A549 (cell line): ENCODE measurements at regions not wholly inside any gene's neighbourhood (a gene's known extent, or its start where the extent isn't known, plus 50 kb on each side); places are given as distances from the start of the nearest gene placed in this dataset.

Source experiments
- ATAC-seq, 2 experiments: fragments of 200-7000 bp in 1 of 2; fragments of >200 bp in 1 of 2; cut with Nextera tagmentation in 1 of 2; cut with Tn5 transposase in 1 of 2; 3 replicates each; pipeline versions ENCODE4 v1.8.0 to v1.9.1; 2018 to 2020; ENCODE audit warnings: mild to moderate bottlenecking in 1 of 2, moderate library complexity in 1 of 2
- CTCF ChIA-PET: fragments of 300-600 bp; sonication (Branson Sonifier 250); formaldehyde crosslinking; extraction: SDS; loops from one replicate; lab custom pipeline; 2021; ENCODE audit warnings: antibody characterized with exemption, inconsistent platforms; lab: Yijun Ruan, JAX
- POLR2A ChIA-PET: fragments of 350-600 bp; formaldehyde crosslinking; extraction: SDS; loops from one replicate; lab custom pipeline; 2021; ENCODE audit warnings: antibody characterized with exemption, inconsistent platforms; lab: Yijun Ruan, JAX
- DNase-seq, 2 experiments: peaks; one replicate each; pipeline versions ENCODE4 v3.0.0 to v3.0.0-alpha.2; 2011 to 2016; ENCODE audit warnings: low read depth in 1 of 2, low spot score in 1 of 2
- FAIRE-seq: peaks from 2 replicates; lab custom pipeline; 2011; peaks lifted over from hg19 to GRCh38; lab: Jason Lieb, UNC
- H3K27ac ChIP-seq, 2 experiments: fragments of >200 bp; sonication (Bioruptor Twin); formaldehyde crosslinking; 3 replicates each; pipeline ENCODE4 v1.5.1; 2016 to 2017
- H3K4me1 ChIP-seq: fragments of >200 bp; sonication (Bioruptor Twin); formaldehyde crosslinking; 3 replicates; pipeline ENCODE4 v1.6.1; 2016
- H3K4me2 ChIP-seq: fragments of >200 bp; sonication (Bioruptor Twin); formaldehyde crosslinking; 3 replicates; pipeline ENCODE4 v1.6.1; 2016
- H3K4me3 ChIP-seq: fragments of >200 bp; sonication (Bioruptor Twin); formaldehyde crosslinking; 3 replicates; pipeline ENCODE4 v1.5.1; 2016
- H3K9me3 ChIP-seq: fragments of >200 bp; sonication (Bioruptor Twin); formaldehyde crosslinking; 3 replicates; pipeline ENCODE4 v1.6.1; 2016
- BHLHE40 ChIP-seq: IDR thresholded peaks from 2 replicates; pipeline ENCODE4 v1.6.1; 2012; ENCODE audit warnings: low read depth, low read length, inconsistent platforms
- CHD2 ChIP-seq: fragments of 150-350 bp; IDR thresholded peaks from 2 replicates; pipeline ENCODE4 v1.6.1; 2014; ENCODE audit warnings: low read length; ENCODE audit not compliant: partially characterized antibody
- CHD4 ChIP-seq: fragments of 200-600 bp; sonication (generic); IDR thresholded peaks from 2 replicates; pipeline ENCODE4 v1.6.1; 2016; ENCODE audit warnings: antibody characterized with exemption, mild to moderate bottlenecking, borderline replicate concordance
- CTCF ChIP-seq: fragments of >200 bp; sonication (Bioruptor Twin); formaldehyde crosslinking; IDR thresholded peaks from 3 replicates; pipeline ENCODE4 v1.5.1; 2016
- EHF ChIP-seq: fragments of 250-450 bp; sonication (Bioruptor Pico); IDR thresholded peaks from 2 replicates; pipeline ENCODE4 v1.5.0; 2020; ENCODE audit warnings: mild to moderate bottlenecking
- FOSL2 ChIP-seq, 2 experiments: fragments of 450-650 bp in 1 of 2; fragments of >200 bp in 1 of 2; sonication (Bioruptor Twin) in 1 of 2; formaldehyde crosslinking; IDR thresholded peaks; 2 replicates each; pipeline versions ENCODE4 v1.5.0 to v1.6.1; 2016 to 2020; ENCODE audit warnings: mild to moderate bottlenecking in 1 of 2, moderate library complexity in 1 of 2
- FOXS1 ChIP-seq: fragments of 250-450 bp; sonication (Bioruptor Pico); IDR thresholded peaks from 2 replicates; pipeline ENCODE4 v1.5.0; 2020; ENCODE audit warnings: mild to moderate bottlenecking, moderate library complexity
- HEYL ChIP-seq: fragments of 250-450 bp; sonication (Bioruptor Pico); IDR thresholded peaks from 2 replicates; pipeline ENCODE4 v1.8.0; 2021; ENCODE audit warnings: mild to moderate bottlenecking, moderate library complexity
- HOXB13 ChIP-seq: fragments of 250-450 bp; sonication (Bioruptor Pico); IDR thresholded peaks from 2 replicates; pipeline ENCODE4 v1.5.0; 2020; ENCODE audit warnings: low read depth, mild to moderate bottlenecking, moderate library complexity
- KDM5A ChIP-seq: fragments of 200-600 bp; sonication (generic); IDR thresholded peaks from 2 replicates; pipeline ENCODE4 v1.6.1; 2016; ENCODE audit warnings: antibody characterized with exemption, mild to moderate bottlenecking
- PBX3 ChIP-seq: IDR thresholded peaks from 2 replicates; pipeline ENCODE4 v1.6.1; 2012
- PHF8 ChIP-seq: fragments of 200-600 bp; sonication (generic); IDR thresholded peaks from 2 replicates; pipeline ENCODE4 v1.6.1; 2016; ENCODE audit warnings: low read depth, mild to moderate bottlenecking, antibody characterized with exemption, moderate library complexity, borderline replicate concordance
- POLR2AphosphoS2 ChIP-seq: conservative IDR thresholded peaks from 2 replicates; pipeline ENCODE4 v1.6.1; 2012; ENCODE audit warnings: low read length, improper control_type of control experiment, inconsistent platforms
- RCOR1 ChIP-seq: fragments of 150-350 bp; IDR thresholded peaks from 2 replicates; pipeline ENCODE4 v1.6.1; 2014; ENCODE audit warnings: antibody characterized with exemption, low read length, low read depth
- RFX5 ChIP-seq: fragments of 450-650 bp; IDR thresholded peaks from 2 replicates; pipeline ENCODE4 v1.7.1; 2014; ENCODE audit warnings: antibody characterized with exemption, mild to moderate bottlenecking, moderate library complexity
- RNF2 ChIP-seq: fragments of 200-600 bp; sonication (generic); IDR thresholded peaks from 2 replicates; pipeline ENCODE4 v1.6.1; 2016; ENCODE audit warnings: low read depth, mild to moderate bottlenecking, antibody characterized with exemption, moderate library complexity, borderline replicate concordance
- SMC3 ChIP-seq: fragments of >200 bp; sonication (Bioruptor Twin); formaldehyde crosslinking; IDR thresholded peaks from 3 replicates; pipeline ENCODE4 v1.6.1; 2018; ENCODE audit warnings: inconsistent platforms
- USF2 ChIP-seq: fragments of 450-650 bp; IDR thresholded peaks from 2 replicates; pipeline ENCODE4 v1.6.1; 2014; ENCODE audit warnings: antibody characterized with exemption
- ZC3H11A ChIP-seq: fragments of 450-650 bp; IDR thresholded peaks from 2 replicates; pipeline ENCODE4 v1.6.1; 2014; ENCODE audit warnings: antibody characterized with exemption, mild to moderate bottlenecking
- WGBS: methylation state at CpG from one replicate; pipeline ENCODE4 v1.1.6; 2017; ENCODE audit errors: missing lambda C conversion rate; 5-methylcytosine and 5-hydroxymethylcytosine counted together

GRCh38 chr6:75023634-75024033 lies 182.2 kb downstream of the COL12A1 start:
- no peaks in the 10 kb centered on the region for H3K9me3 ChIP-seq
- no peak overlapping the region for H3K27ac ChIP-seq
- H3K4me3 ChIP-seq = no peak overlapping the region
- DNase-seq (no peak), FAIRE-seq (no peak), ATAC-seq (no peak)
- no peak overlapping the region for H3K4me2 ChIP-seq
- H3K4me1 ChIP-seq = no peaks in the 10 kb centered on the region
- ChIA-PET POLR2A (no interaction called here), CTCF (interaction anchor here (0.6 kb wide), 1 partner anchor 579 kb away, joined by 3 read pairs; no protein-coding TSS in a partner anchor)
- TF ChIP-seq RFX5 = no peak
- no peak for TF ChIP-seq RNF2

- 5% methylated on average over 1 of the region's 1 CpG for WGBS
- no peak overlapping the region for H3K4me3 ChIP-seq
- POLR2A ChIA-PET = no interaction called here
- no peak overlapping the region for H3K27ac ChIP-seq
- H3K4me2 ChIP-seq = no peak overlapping the region
- TF ChIP-seq RFX5 = no peak
- no peak for TF ChIP-seq RCOR1
- TF ChIP-seq FOXS1 (CRISPR knock-in tag) = no peak
- TF ChIP-seq FOSL2 (IDR thresholded peaks at IDR 0.05) = no peak
- TF ChIP-seq FOSL2 (CRISPR knock-in tag; IDR thresholded peaks at IDR 0.05) = no peak
- no peak for TF ChIP-seq PBX3
- TF ChIP-seq CTCF = no peak
- no peaks in the 10 kb centered on the region for H3K9me3 ChIP-seq
- ATAC-seq (no peak), FAIRE-seq (no peak), DNase-seq (no peak)
- CTCF ChIA-PET = no interaction called here
- H3K4me1 ChIP-seq = no peaks in the 10 kb centered on the region
Measured at GRCh38 chr6:75020971-75021370, 184.9 kb downstream of the COL12A1 start.

GRCh38 chr6:75020376-75020775 lies 185.5 kb downstream of the COL12A1 start:
- Histone ChIP-seq H3K9me3 (no peaks in the 10 kb centered on the region), H3K4me3 (no peak overlapping the region), H3K27ac (no peak overlapping the region), H3K4me1 (no peaks in the 10 kb centered on the region), H3K4me2 (no peak overlapping the region)
- 60% methylated on average over 2 of the region's 2 CpGs for WGBS
- FAIRE-seq (no peak), DNase-seq (no peak), ATAC-seq (no peak)
- CTCF ChIA-PET = no interaction called here
- POLR2A ChIA-PET = no interaction called here
- TF ChIP-seq SMC3 = no peak
- TF ChIP-seq CHD2 = no peak
- TF ChIP-seq ZC3H11A = no peak
- TF ChIP-seq CHD4 = no peak
- TF ChIP-seq KDM5A = no peak
- no peak for TF ChIP-seq EHF (CRISPR knock-in tag)
- TF ChIP-seq POLR2AphosphoS2 = no peak
- TF ChIP-seq PHF8 = no peak
- TF ChIP-seq FOSL2 (IDR thresholded peaks at IDR 0.05) = no peak
- TF ChIP-seq FOSL2 (CRISPR knock-in tag; IDR thresholded peaks at IDR 0.05) = no peak
- TF ChIP-seq BHLHE40 = no peak
- TF ChIP-seq HOXB13 (CRISPR knock-in tag) = no peak
- TF ChIP-seq HEYL (CRISPR knock-in tag) = no peak
- no peak for TF ChIP-seq USF2
